Natural killer cell (primary cell): ENCODE measurements at regions not wholly inside any gene's neighbourhood (a gene's known extent, or its start where the extent isn't known, plus 50 kb on each side); places are given as distances from the start of the nearest gene placed in this dataset.
"Not testable (repeated sequence)": the region's sequence is repeated elsewhere in the genome, so short reads cannot be mapped to it uniquely, and the experiment has no call there.

Experiments used
- ATAC-seq, 3 donors: fragments of 150-1000 bp in 2 of 3; fragments of 200-7000 bp in 1 of 3; cut with Tn5 transposase; 1 replicate in 1 of 3; 2 replicates in 2 of 3; pipeline ENCODE4 v1.10.0; 2021; ENCODE audit warnings: mild to moderate bottlenecking in 2 of 3, moderate library complexity in 2 of 3
- DNase-seq, 2 donors: peaks; one replicate each; pipeline versions ENCODE4 v3.0.0 to v3.0.0-alpha.2; 2013 to 2021; ENCODE audit warnings: mixed read lengths in 1 of 2
- H3K27ac ChIP-seq: one replicate; pipeline ENCODE4 v1.5.1; 2013; ENCODE audit warnings: mild to moderate bottlenecking, low read length
- H3K27me3 ChIP-seq: one replicate; pipeline ENCODE4 v1.6.1; 2013; ENCODE audit warnings: low read length; ENCODE audit not compliant: control insufficient read depth, insufficient read depth
- H3K36me3 ChIP-seq: one replicate; pipeline ENCODE4 v1.6.1; 2013; ENCODE audit warnings: low read length; ENCODE audit not compliant: control insufficient read depth, insufficient read depth
- H3K4me1 ChIP-seq: one replicate; pipeline ENCODE4 v1.6.1; 2013; ENCODE audit warnings: low read length; ENCODE audit not compliant: control insufficient read depth, insufficient read depth
- H3K4me3 ChIP-seq: one replicate; pipeline ENCODE4 v1.5.1; 2013; ENCODE audit warnings: low read length
- H3K9me3 ChIP-seq: one replicate; pipeline ENCODE4 v1.6.1; 2013; ENCODE audit warnings: low read length; ENCODE audit not compliant: control insufficient read depth, insufficient read depth
- H3K27ac Mint-ChIP-seq, 2 donors: one replicate each; pipeline ENCODE4 v1.8.0; 2022; ENCODE audit warnings: mild to moderate bottlenecking in 2 of 2, mixed read lengths in 2 of 2, moderate library complexity in 1 of 2
- H3K27me3 Mint-ChIP-seq, 2 donors: one replicate each; pipeline ENCODE4 v1.8.0; 2022; ENCODE audit warnings: low read depth in 2 of 2, mixed read lengths in 2 of 2
- H3K36me3 Mint-ChIP-seq: one replicate; pipeline ENCODE4 v1.8.0; 2022; ENCODE audit warnings: mixed read lengths
- H3K4me1 Mint-ChIP-seq, 2 donors: one replicate each; pipeline ENCODE4 v1.8.0; 2022; ENCODE audit warnings: mixed read lengths in 2 of 2
- H3K4me3 Mint-ChIP-seq: one replicate; pipeline ENCODE4 v1.8.0; 2022; ENCODE audit warnings: mild to moderate bottlenecking, moderate library complexity, mixed read lengths
- H3K9me3 Mint-ChIP-seq, 2 donors: one replicate each; pipeline ENCODE4 v1.8.0; 2022; ENCODE audit warnings: mixed read lengths in 2 of 2
- WGBS: methylation state at CpG from one replicate; pipeline ENCODE4 v1.1.7; 2013; ENCODE audit warnings: missing lambda C conversion rate; ENCODE audit not compliant: insufficient coverage; 5-methylcytosine and 5-hydroxymethylcytosine counted together
- intact Hi-C: fragments of 100-400 bp; cut with micrococcal nuclease; formaldehyde crosslinking; loops from one replicate; pipeline ENCODE4 v1.14.2; 2022

DNA sequence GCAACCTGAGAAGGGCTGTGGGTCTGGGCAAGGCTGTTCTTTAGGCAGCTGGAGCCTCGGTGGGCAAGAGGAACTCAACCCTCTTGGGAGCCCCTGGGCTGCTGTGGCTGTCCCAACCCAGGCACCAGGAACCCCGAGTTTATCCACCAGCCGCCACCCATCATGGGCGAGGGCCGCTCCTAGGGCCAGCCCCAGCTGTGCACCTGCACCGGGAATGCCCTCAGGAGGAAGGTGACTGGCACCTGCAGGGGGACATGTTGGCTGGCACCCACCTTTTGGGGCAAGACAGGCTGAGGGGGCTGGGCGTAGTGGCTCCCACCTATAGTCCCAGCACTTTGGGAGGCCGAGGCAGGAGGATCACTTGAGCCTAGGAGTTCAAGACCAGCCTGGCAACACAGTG lies 393.8 kb upstream of the ZNF722 start:
- ATAC-seq = not testable (repeated sequence)

DNA sequence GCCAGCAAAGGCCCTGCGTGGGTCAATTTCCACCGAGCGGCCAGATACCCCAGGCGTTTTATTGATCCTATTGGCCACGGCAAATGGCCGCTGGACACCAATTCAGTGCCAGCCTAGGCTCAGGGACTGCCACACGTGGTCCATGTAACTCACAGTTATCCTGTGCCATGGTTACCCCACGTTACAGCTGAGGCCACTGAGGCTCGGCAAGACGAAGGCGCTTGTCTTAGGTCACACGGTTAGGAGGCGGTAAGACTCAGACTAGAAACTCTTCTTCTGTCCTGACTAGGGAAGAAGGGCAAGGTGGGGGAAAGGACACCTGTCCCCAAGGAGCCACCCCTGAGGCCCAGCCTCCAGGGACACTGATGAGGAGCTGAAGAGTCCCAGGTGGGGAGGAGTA lies 381.1 kb upstream of the ZNF722 start:
- H3K27ac Mint-ChIP-seq, DNase-seq, H3K4me1 ChIP-seq, H3K27me3 Mint-ChIP-seq, H3K36me3 Mint-ChIP-seq, intact Hi-C loops, H3K9me3 ChIP-seq, H3K9me3 Mint-ChIP-seq, H3K4me3 ChIP-seq, H3K4me1 Mint-ChIP-seq, H3K36me3 ChIP-seq, H3K27ac ChIP-seq, H3K27me3 ChIP-seq, H3K4me3 Mint-ChIP-seq: not testable (repeated sequence)
- 77% methylated on average over 5 of the region's 13 CpGs for WGBS
- peak in 1 of 3 donors; percentile 33 for ATAC-seq

More for the DNA sequence above, 393.8 kb upstream of the ZNF722 start:
- H3K36me3 Mint-ChIP-seq, H3K27ac ChIP-seq, H3K4me1 ChIP-seq, DNase-seq, H3K4me1 Mint-ChIP-seq, H3K27me3 Mint-ChIP-seq, H3K27ac Mint-ChIP-seq, H3K9me3 Mint-ChIP-seq, H3K4me3 ChIP-seq, intact Hi-C loops, H3K9me3 ChIP-seq, H3K4me3 Mint-ChIP-seq, H3K36me3 ChIP-seq, H3K27me3 ChIP-seq: not testable (repeated sequence)
- 81% methylated on average over 5 of the region's 8 CpGs for WGBS

DNA sequence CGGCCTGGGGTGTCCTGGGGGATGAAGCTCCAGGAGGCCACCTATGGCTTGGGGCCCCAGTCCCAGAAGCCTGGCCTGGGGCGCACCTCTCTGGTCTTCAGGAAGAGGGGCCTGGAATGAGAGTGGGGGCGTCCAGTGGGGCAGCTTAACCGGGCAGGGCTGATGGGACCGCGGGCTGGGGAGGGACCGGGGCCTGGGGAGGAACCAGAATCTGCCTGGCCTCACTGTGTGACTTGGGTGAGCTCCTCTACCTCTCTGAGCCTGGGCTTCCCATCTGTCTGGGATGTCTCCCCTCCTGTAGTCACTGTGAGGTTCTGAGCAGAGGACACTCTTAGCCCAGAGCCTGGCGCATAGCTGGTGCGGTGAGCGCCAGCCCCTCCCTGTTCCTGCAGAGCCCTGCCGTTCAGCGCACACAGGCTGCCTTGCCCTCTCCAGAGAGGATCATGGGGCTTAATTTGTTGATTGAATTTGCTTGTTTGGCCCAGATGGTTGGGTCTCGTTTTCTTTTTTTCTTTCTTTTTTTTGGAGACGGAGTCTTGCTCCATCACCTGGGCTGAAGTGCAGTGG lies 378.4 kb upstream of the ZNF722 start:
- H3K36me3 Mint-ChIP-seq, DNase-seq, H3K9me3 ChIP-seq, H3K27ac ChIP-seq, H3K27me3 Mint-ChIP-seq, intact Hi-C loops, H3K4me1 Mint-ChIP-seq, H3K9me3 Mint-ChIP-seq, H3K4me3 Mint-ChIP-seq, H3K27ac Mint-ChIP-seq, H3K4me3 ChIP-seq, H3K4me1 ChIP-seq, H3K36me3 ChIP-seq, H3K27me3 ChIP-seq: not testable (repeated sequence)
- peak in 1 of 3 donors; percentile 14 for ATAC-seq
- 100% methylated on average over 2 of the region's 14 CpGs for WGBS

DNA sequence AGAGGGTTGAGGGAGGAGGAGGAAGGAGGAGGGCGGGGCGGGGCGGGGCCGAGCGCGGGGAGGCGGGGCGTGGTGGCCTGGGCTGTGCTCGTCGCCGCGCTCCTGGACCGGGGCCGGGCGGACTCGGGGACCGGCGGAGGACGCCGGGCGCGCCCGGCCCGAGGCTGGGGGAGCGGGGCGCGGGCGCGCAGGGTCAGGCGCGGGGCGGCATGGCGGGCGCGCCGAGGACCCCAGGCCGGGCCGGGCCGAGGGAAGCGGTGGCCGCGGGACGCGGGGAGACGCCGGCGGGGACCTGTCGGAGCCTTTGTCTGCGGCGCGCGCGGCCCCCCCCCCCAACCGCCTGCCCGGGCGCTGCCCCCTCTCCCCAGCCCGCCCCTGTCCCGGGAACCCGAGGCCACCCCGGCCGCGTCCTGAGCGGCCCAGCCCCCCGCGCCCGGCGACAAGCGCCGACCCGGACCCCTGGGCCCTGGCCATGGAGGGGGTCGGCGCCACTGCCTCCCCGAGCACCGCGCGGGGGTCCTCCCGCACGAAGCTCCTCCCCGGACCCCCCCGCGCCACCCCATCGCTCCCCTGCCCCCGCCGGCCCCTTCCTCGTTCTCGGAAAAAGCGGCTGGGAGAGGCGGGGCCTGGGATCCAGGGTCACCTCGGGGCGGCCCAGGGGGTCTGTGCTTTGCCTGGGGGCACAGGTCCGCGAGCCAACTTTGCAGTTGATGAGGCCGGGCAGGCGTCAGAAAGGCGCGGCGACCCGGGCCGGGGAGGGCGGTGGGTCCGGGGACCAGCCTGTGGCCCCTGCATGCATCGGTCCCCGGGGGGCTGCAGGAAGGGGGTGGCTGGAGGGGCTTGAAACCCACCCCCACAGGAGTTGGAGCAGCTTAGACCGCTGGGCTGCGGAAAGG lies 370.8 kb upstream of the ZNF722 start:
- H3K9me3 ChIP-seq, ATAC-seq, H3K27ac Mint-ChIP-seq, H3K27me3 ChIP-seq, H3K36me3 Mint-ChIP-seq, H3K27me3 Mint-ChIP-seq, H3K4me3 Mint-ChIP-seq, intact Hi-C loops, H3K36me3 ChIP-seq, DNase-seq, H3K27ac ChIP-seq, H3K4me3 ChIP-seq, H3K4me1 Mint-ChIP-seq, H3K4me1 ChIP-seq, H3K9me3 Mint-ChIP-seq: not testable (repeated sequence)
- WGBS = no CpG with 5 or more reads among the region's 105 CpGs

DNA sequence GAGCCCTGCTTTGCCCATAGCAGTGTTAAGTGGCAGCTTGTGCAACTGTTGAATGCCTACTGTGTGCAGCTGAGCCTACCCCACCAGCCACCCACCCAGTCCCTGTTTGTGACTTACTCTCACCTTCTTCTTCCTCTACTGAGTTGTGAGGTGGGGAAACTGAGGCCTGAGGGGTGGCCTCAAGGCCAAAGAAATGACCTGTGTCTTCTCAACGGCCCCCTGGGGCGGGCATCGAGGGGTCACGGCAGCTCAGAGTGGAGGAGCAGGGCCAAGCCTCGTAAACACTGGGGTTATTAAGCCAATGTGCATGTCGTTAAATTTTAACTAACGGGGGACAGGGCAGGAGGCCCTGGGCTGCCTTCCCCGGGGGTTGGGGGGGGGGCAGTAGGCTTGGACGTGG lies 369.6 kb upstream of the ZNF722 start:
- ATAC-seq, H3K9me3 Mint-ChIP-seq, H3K27me3 ChIP-seq, H3K36me3 Mint-ChIP-seq, H3K4me3 Mint-ChIP-seq, H3K27ac ChIP-seq, H3K4me3 ChIP-seq, DNase-seq, intact Hi-C loops, H3K4me1 ChIP-seq, H3K27ac Mint-ChIP-seq, H3K36me3 ChIP-seq, H3K9me3 ChIP-seq, H3K27me3 Mint-ChIP-seq, H3K4me1 Mint-ChIP-seq: not testable (repeated sequence)
- 96% methylated on average over 3 of the region's 9 CpGs for WGBS

DNA sequence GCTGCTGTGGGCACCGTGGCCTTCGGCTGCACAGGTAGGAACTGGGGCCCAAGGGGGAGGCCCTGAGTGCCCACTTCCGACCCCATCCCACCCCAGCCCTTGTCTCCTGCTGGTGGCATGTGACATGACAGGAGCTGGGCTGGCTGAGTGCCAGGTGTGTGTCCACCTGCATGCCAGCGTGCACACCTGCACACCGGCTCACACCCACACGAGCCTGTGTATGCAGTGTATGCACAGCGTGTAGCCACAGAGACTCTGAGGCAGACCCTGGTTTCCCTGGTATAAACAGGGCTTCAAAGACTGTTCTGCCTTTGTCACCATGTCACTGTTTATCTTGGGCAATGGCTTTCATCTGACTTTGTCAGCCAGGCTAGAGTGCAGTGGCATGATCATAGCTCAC lies 362.1 kb upstream of the ZNF722 start:
- H3K4me1 Mint-ChIP-seq, H3K4me1 ChIP-seq, H3K36me3 Mint-ChIP-seq, H3K27ac ChIP-seq, H3K36me3 ChIP-seq, H3K9me3 ChIP-seq, H3K9me3 Mint-ChIP-seq, ATAC-seq, H3K4me3 Mint-ChIP-seq, H3K27me3 Mint-ChIP-seq, intact Hi-C loops, DNase-seq, H3K27me3 ChIP-seq, H3K27ac Mint-ChIP-seq, H3K4me3 ChIP-seq: not testable (repeated sequence)
- 93% methylated on average over 3 of the region's 7 CpGs for WGBS

DNA sequence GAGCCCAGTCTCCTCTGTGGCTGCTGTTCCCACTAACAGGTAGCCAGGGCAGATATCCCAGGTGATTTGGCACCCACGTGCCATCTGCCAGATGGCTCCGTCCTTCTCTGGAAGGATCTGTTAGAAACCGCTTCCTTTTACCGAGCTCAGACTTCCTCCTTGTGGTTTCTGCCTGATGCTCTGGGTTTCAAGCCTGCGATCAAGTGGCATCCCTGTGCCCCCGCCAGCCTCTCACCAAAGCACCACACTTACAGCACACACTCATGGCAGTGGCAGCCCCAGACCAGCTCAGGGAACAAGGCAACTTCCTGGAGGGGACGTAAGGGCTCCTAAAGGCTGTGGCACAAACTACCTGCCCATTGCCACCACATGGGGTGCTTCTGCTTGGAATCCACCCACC lies 333.1 kb upstream of the ZNF722 start:
- H3K27ac Mint-ChIP-seq, H3K9me3 Mint-ChIP-seq, DNase-seq, H3K36me3 Mint-ChIP-seq, H3K27ac ChIP-seq, ATAC-seq, H3K36me3 ChIP-seq, intact Hi-C loops, H3K27me3 ChIP-seq, H3K27me3 Mint-ChIP-seq, H3K4me1 Mint-ChIP-seq, H3K4me3 Mint-ChIP-seq, H3K4me1 ChIP-seq, H3K4me3 ChIP-seq, H3K9me3 ChIP-seq: not testable (repeated sequence)
- 26% methylated on average over 4 of the region's 7 CpGs for WGBS

DNA sequence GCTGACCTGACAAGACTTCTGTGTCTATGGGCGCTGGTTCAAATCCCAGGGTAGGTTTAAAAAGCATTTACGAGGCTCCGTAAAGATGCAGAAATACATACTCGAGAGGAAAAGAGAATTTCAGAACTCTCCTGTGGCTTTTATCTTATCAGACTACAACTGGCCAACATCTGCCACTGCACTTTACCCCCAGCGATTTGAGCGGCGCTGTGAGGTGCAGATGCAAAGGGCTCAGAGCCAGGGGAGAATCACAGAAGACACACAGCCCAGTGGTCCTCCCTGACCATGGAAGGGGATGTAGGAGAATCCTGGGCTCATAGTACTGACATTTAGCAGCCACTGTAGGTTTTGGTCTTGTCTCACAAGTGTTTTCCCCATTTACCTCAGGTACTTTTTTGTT lies 307.2 kb upstream of the ZNF722 start:
- ATAC-seq, H3K27me3 ChIP-seq, H3K9me3 Mint-ChIP-seq, H3K27ac Mint-ChIP-seq, H3K4me3 ChIP-seq, H3K4me1 Mint-ChIP-seq, H3K27me3 Mint-ChIP-seq, H3K36me3 ChIP-seq, H3K4me3 Mint-ChIP-seq, H3K4me1 ChIP-seq, H3K27ac ChIP-seq, DNase-seq, H3K36me3 Mint-ChIP-seq, H3K9me3 ChIP-seq, intact Hi-C loops: not testable (repeated sequence)
- no CpG with 5 or more reads among the region's 7 CpGs for WGBS
